H9 (cell line): ENCODE measurements at regions not wholly inside any gene's neighbourhood (a gene's known extent, or its start where the extent isn't known, plus 50 kb on each side); places are given as distances from the start of the nearest gene placed in this dataset.

ENCODE experiments used
- DNase-seq: peaks from one replicate; pipeline ENCODE4 v3.0.0-alpha.2; 2017
- H2AFZ ChIP-seq: one replicate; pipeline ENCODE4 v1.6.1; 2013; ENCODE audit warnings: mild to moderate bottlenecking, low read length, control low read depth, moderate library complexity
- H2AK5ac ChIP-seq: 2 replicates; pipeline ENCODE4 v1.6.1; 2013; ENCODE audit warnings: low read length, control low read depth, mixed read lengths; ENCODE audit not compliant: insufficient read length
- H2BK120ac ChIP-seq: one replicate; pipeline ENCODE4 v1.6.1; 2013; ENCODE audit warnings: low read depth, mild to moderate bottlenecking, low read length, control low read depth, inconsistent platforms; ENCODE audit not compliant: poor library complexity, severe bottlenecking
- H2BK12ac ChIP-seq: 2 replicates; pipeline ENCODE4 v1.6.1; 2013; ENCODE audit warnings: low read length, control low read depth, mixed read lengths, low read depth; ENCODE audit not compliant: insufficient read length
- H2BK15ac ChIP-seq: 2 replicates; pipeline ENCODE4 v1.6.1; 2013; ENCODE audit warnings: low read depth, low read length, control low read depth
- H2BK20ac ChIP-seq: one replicate; pipeline ENCODE4 v1.6.1; 2013; ENCODE audit warnings: low read depth, mild to moderate bottlenecking, low read length, control low read depth, inconsistent platforms; ENCODE audit not compliant: poor library complexity, severe bottlenecking
- H2BK5ac ChIP-seq: 2 replicates; pipeline ENCODE4 v1.6.1; 2013; ENCODE audit warnings: low read length, control low read depth, mixed read lengths; ENCODE audit not compliant: insufficient read length
- H3K14ac ChIP-seq: 2 replicates; pipeline ENCODE4 v1.6.1; 2013; ENCODE audit warnings: low read length, control low read depth; ENCODE audit not compliant: insufficient read depth
- H3K18ac ChIP-seq: 2 replicates; pipeline ENCODE4 v1.6.1; 2013; ENCODE audit warnings: low read depth, mild to moderate bottlenecking, mixed read lengths, low read length, control low read depth; ENCODE audit not compliant: insufficient read length
- H3K23ac ChIP-seq: 2 replicates; pipeline ENCODE4 v1.6.1; 2013; ENCODE audit warnings: low read length, control low read depth, mixed read lengths, low read depth; ENCODE audit not compliant: insufficient read length
- H3K23me2 ChIP-seq: 2 replicates; pipeline ENCODE4 v1.6.1; 2013; ENCODE audit warnings: low read depth, mild to moderate bottlenecking, mixed read lengths, low read length, control low read depth; ENCODE audit not compliant: insufficient read length, poor library complexity, severe bottlenecking
- H3K27ac ChIP-seq: 2 replicates; pipeline ENCODE4 v1.5.1; 2013; ENCODE audit warnings: low read length, control low read depth, mixed read lengths, low read depth; ENCODE audit not compliant: insufficient read length
- H3K27me3 ChIP-seq: 2 replicates; pipeline ENCODE4 v1.6.1; 2013; ENCODE audit warnings: low read length, control low read depth, inconsistent platforms; ENCODE audit not compliant: insufficient read depth
- H3K4ac ChIP-seq: 2 replicates; pipeline ENCODE4 v1.6.1; 2013; ENCODE audit warnings: low read depth, mild to moderate bottlenecking, control low read depth, inconsistent platforms, low read length, moderate library complexity
- H3K4me1 ChIP-seq: 2 replicates; pipeline ENCODE4 v1.6.1; 2013; ENCODE audit warnings: low read length, control low read depth, inconsistent platforms; ENCODE audit not compliant: insufficient read depth
- H3K4me2 ChIP-seq: 2 replicates; pipeline ENCODE4 v1.6.1; 2013; ENCODE audit warnings: low read length, control low read depth, mixed read lengths; ENCODE audit not compliant: insufficient read length, insufficient read depth
- H3K56ac ChIP-seq: 2 replicates; pipeline ENCODE4 v1.6.1; 2013; ENCODE audit warnings: low read depth, mild to moderate bottlenecking, mixed read lengths, low read length, control low read depth; ENCODE audit not compliant: insufficient read length
- H3K79me1 ChIP-seq: 2 replicates; pipeline ENCODE4 v1.6.1; 2013; ENCODE audit warnings: low read depth, mild to moderate bottlenecking, moderate library complexity, low read length, control low read depth, inconsistent platforms; ENCODE audit not compliant: insufficient read depth, poor library complexity, severe bottlenecking
- H3K79me2 ChIP-seq: 2 replicates; pipeline ENCODE4 v1.6.1; 2013; ENCODE audit warnings: low read length, control low read depth, inconsistent platforms; ENCODE audit not compliant: insufficient read depth
- H3K9ac ChIP-seq: 2 replicates; pipeline ENCODE4 v1.6.1; 2013; ENCODE audit warnings: low read length, control low read depth, mixed read lengths; ENCODE audit not compliant: insufficient read length; ENCODE audit errors: extremely low read depth
- H3K9me3 ChIP-seq: one replicate; pipeline ENCODE4 v1.6.1; 2013; ENCODE audit warnings: low read depth, low read length, inconsistent platforms; ENCODE audit not compliant: control insufficient read depth
- H3T11ph ChIP-seq: one replicate; pipeline ENCODE4 v1.6.1; 2013; ENCODE audit warnings: mild to moderate bottlenecking, low read length, control low read depth, inconsistent platforms
- H4K20me1 ChIP-seq: one replicate; pipeline ENCODE4 v1.6.1; 2013; ENCODE audit not compliant: control insufficient read depth, insufficient read length, insufficient read depth
- H4K5ac ChIP-seq: 2 replicates; pipeline ENCODE4 v1.6.1; 2013; ENCODE audit warnings: low read depth, mild to moderate bottlenecking, mixed read lengths, low read length, control low read depth; ENCODE audit not compliant: insufficient read length
- H4K8ac ChIP-seq: replicated peaks from 2 replicates; pipeline ENCODE4 v1.6.1; 2013; ENCODE audit warnings: low read length, control low read depth, mixed read lengths, low read depth; ENCODE audit not compliant: insufficient read length
- H4K91ac ChIP-seq: 2 replicates; pipeline ENCODE4 v1.6.1; 2013; ENCODE audit warnings: low read depth, mild to moderate bottlenecking, moderate library complexity, mixed read lengths, low read length, control low read depth; ENCODE audit not compliant: insufficient read length
- H3K27ac Mint-ChIP-seq, 3 experiments: 2 replicates in 2 of 3; 3 replicates in 1 of 3; pipeline ENCODE4 v1.8.0; 2020 to 2021; ENCODE audit warnings: mixed read lengths in 3 of 3, mild to moderate bottlenecking in 1 of 3, moderate library complexity in 1 of 3
- H3K27me3 Mint-ChIP-seq: 2 replicates; pipeline ENCODE4 v1.8.0; 2021; ENCODE audit warnings: low read depth, mild to moderate bottlenecking, moderate library complexity, mixed read lengths
- H3K36me3 Mint-ChIP-seq, 3 experiments: 2 replicates in 2 of 3; 3 replicates in 1 of 3; pipeline ENCODE4 v1.8.0; 2020 to 2021; ENCODE audit warnings: low read depth in 3 of 3, mixed read lengths in 3 of 3; ENCODE audit not compliant: insufficient read depth in 1 of 3
- H3K4me1 Mint-ChIP-seq, 2 experiments: 2 replicates each; pipeline ENCODE4 v1.8.0; 2020; ENCODE audit warnings: mixed read lengths in 2 of 2
- H3K4me3 Mint-ChIP-seq, 2 experiments: 2 replicates in 1 of 2; 3 replicates in 1 of 2; pipeline ENCODE4 v1.8.0; 2020 to 2021; ENCODE audit warnings: mild to moderate bottlenecking in 2 of 2, mixed read lengths in 2 of 2, moderate library complexity in 1 of 2
- H3K9me3 Mint-ChIP-seq, 2 experiments: 2 replicates in 1 of 2; 3 replicates in 1 of 2; pipeline ENCODE4 v1.8.0; 2020; ENCODE audit warnings: mild to moderate bottlenecking in 2 of 2, mixed read lengths in 2 of 2, moderate library complexity in 1 of 2
- CTCF ChIP-seq: fragments of 200-600 bp; sonication (generic); conservative IDR thresholded peaks from 3 replicates; pipeline ENCODE4 v1.8.0; 2021; ENCODE audit warnings: antibody characterized with exemption, mild to moderate bottlenecking
- WGBS: extraction: QIAGEN DNeasy Blood & Tissue Kit; methylation state at CpG from one replicate; pipeline ENCODE4 v1.1.7; 2013; ENCODE audit warnings: missing lambda C conversion rate, low lambda C conversion rate, mixed read lengths; ENCODE audit not compliant: insufficient read length; ENCODE audit errors: extremely low coverage; 5-methylcytosine and 5-hydroxymethylcytosine counted together

GRCh38 chr3:76972624-76973296 is 67.1 kb upstream of the ROBO2 start:
- no peak overlapping the region for H2AFZ ChIP-seq
- Mint-ChIP-seq H3K9me3 (no peaks in the 10 kb centered on the region), H3K4me3 (no peak overlapping the region), H3K27ac (no peak overlapping the region), H3K4me1 (peaks cover 7 to 10% of the 10 kb centered on the region in 2 experiments), H3K36me3 (no peaks in the 10 kb centered on the region), H3K27me3 (no peaks in the 10 kb centered on the region)
- H2AK5ac ChIP-seq, result no peak overlapping the region
- no peak for DNase-seq
- H2BK12ac ChIP-seq, result no peak overlapping the region
- H3K56ac ChIP-seq, result no peak overlapping the region
- no peaks in the 10 kb centered on the region for H4K20me1 ChIP-seq
- H3K18ac ChIP-seq, result no peak overlapping the region
- no peaks in the 10 kb centered on the region for H3K79me2 ChIP-seq
- no peak overlapping the region for H3K4me2 ChIP-seq
- H3K23me2 ChIP-seq, result no peaks in the 10 kb centered on the region
- no peak overlapping the region for H2BK15ac ChIP-seq
- no peak overlapping the region for H3K27ac ChIP-seq
- no peak overlapping the region for H2BK5ac ChIP-seq
- no peak overlapping the region for H3K9ac ChIP-seq
- H3K9me3 ChIP-seq, result no peaks in the 10 kb centered on the region
- TF ChIP-seq CTCF, result no peak
- H4K8ac ChIP-seq, result no peak overlapping the region
- H2BK20ac ChIP-seq, result no peak overlapping the region
- WGBS, result no CpG with 5 or more reads among the region's 4 CpGs
- H3K23ac ChIP-seq, result no peak overlapping the region
- H2BK120ac ChIP-seq, result no peak overlapping the region
- H4K5ac ChIP-seq, result no peak overlapping the region
- no peak overlapping the region for H3K4ac ChIP-seq
- H3K27me3 ChIP-seq, result no peaks in the 10 kb centered on the region
- no peaks in the 10 kb centered on the region for H3K79me1 ChIP-seq
- no peak overlapping the region for H4K91ac ChIP-seq
- no peaks in the 10 kb centered on the region for H3K4me1 ChIP-seq
- no peak overlapping the region for H3K14ac ChIP-seq
- no peak overlapping the region for H3T11ph ChIP-seq
